ENCODE measurements at regions not wholly inside any gene's neighbourhood (a gene's known extent, or its start where the extent isn't known, plus 50 kb on each side); places are given as distances from the start of the nearest gene placed in this dataset.

DNA sequence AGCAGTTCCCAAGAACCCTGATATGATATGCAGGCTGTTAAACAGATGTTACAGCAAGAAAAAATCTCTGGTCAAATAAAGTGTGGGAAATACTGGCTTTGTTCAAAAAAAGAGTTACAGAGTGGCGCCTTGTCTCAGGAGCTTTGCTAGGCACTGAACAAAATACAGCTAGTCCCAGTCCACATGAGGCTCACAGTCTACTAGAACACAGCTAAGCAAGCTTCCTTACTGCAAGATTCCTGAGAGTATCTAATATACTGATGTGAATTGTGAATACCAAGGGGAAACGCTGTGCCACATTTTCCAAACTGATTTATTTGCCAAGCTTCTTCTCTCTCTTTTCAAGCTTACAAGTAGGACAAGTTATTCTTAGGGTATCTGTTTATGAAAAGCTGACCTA is 188.8 kb upstream of the NABP1 start:
- TF ChIP-seq CTCF (IDR thresholded peaks at IDR 0.05; ENCODE audit: low read length): no peak
- TF ChIP-seq EZH2 (IDR thresholded peaks at IDR 0.05; ENCODE audit: borderline replicate concordance, low read length): no peak
